IgD-negative memory B cell (primary cell): ENCODE measurements at regions not wholly inside any gene's neighbourhood (a gene's known extent, or its start where the extent isn't known, plus 50 kb on each side); places are given as distances from the start of the nearest gene placed in this dataset.

Source experiments
- H3K27ac Mint-ChIP-seq, 3 donors: one replicate each; pipeline ENCODE4 v1.8.0; 2020 to 2022; ENCODE audit warnings: mild to moderate bottlenecking in 3 of 3, mixed read lengths in 3 of 3, moderate library complexity in 1 of 3
- H3K27me3 Mint-ChIP-seq: one replicate; pipeline ENCODE4 v1.8.0; 2021; ENCODE audit warnings: mixed read lengths
- H3K36me3 Mint-ChIP-seq: one replicate; pipeline ENCODE4 v1.8.0; 2020; ENCODE audit warnings: mild to moderate bottlenecking, mixed read lengths
- H3K4me1 Mint-ChIP-seq, 3 donors: one replicate each; pipeline ENCODE4 v1.8.0; 2020 to 2022; ENCODE audit warnings: mixed read lengths in 3 of 3, mild to moderate bottlenecking in 1 of 3
- H3K4me3 Mint-ChIP-seq, 4 donors: one replicate each; pipeline ENCODE4 v1.8.0; 2020 to 2022; ENCODE audit warnings: mild to moderate bottlenecking in 4 of 4, mixed read lengths in 4 of 4, moderate library complexity in 3 of 4
- H3K9me3 Mint-ChIP-seq, 3 donors: one replicate each; pipeline ENCODE4 v1.8.0; 2020 to 2021; ENCODE audit warnings: mixed read lengths in 3 of 3, mild to moderate bottlenecking in 1 of 3

- Mint-ChIP-seq H3K9me3 (peaks cover 0 to 2% (median 0%) of the 10 kb centered on the region in 3 donors), H3K36me3 (no peaks in the 10 kb centered on the region), H3K27ac (no peak overlapping the region), H3K27me3 (peaks cover 7% of the 10 kb centered on the region), H3K4me1 (no peaks in the 10 kb centered on the region), H3K4me3 (no peak overlapping the region)
Observed at GRCh38 chr1:209427277-209427676, 156.2 kb upstream of the CAMK1G start.

- no peaks in the 10 kb centered on the region for H3K4me1 Mint-ChIP-seq
- H3K27me3 Mint-ChIP-seq = peaks cover 7% of the 10 kb centered on the region
- H3K9me3 Mint-ChIP-seq = peaks cover 0 to 2% (median 0%) of the 10 kb centered on the region in 3 donors
- no peak overlapping the region for H3K4me3 Mint-ChIP-seq
- no peak overlapping the region for H3K27ac Mint-ChIP-seq
- no peaks in the 10 kb centered on the region for H3K36me3 Mint-ChIP-seq
Observed at GRCh38 chr1:209427811-209428210, 155.7 kb upstream of the CAMK1G start.

DNA sequence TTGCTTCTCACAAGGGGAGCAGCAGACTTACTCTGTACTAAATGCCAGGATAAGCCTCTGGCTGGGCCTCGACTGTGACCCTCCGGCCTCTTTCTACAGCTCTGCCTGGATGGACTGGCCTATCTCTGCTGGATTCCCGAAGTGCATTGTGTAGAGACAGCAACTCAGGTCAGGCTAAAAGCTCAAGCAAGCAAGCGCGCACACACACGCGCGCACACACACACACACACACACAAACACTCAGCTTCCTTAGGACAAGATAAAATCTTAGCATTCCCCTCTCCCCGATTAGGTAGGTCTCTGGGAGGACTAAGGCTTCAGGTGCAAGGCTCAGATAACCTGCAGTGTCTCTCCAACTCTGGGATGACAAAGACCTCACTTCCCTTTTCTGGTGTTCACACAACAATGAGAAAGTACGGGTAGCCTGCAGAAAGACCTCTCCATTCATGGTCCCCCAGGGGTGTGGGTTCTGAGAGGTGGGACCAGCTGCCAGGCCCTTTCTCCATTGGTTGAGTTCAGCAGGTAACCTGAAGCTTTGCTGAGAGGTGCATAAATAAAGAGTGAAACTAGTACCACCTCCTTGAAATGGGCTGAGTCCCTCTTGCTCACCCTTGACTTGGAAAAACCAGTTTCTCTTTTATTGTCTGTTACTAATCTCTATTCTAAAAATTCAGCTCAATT is 155.1 kb upstream of the CAMK1G start:
- Mint-ChIP-seq H3K36me3 (no peaks in the 10 kb centered on the region), H3K27ac (no peak overlapping the region), H3K4me3 (no peak overlapping the region), H3K4me1 (no peaks in the 10 kb centered on the region), H3K9me3 (peaks cover 0 to 2% (median 0%) of the 10 kb centered on the region in 3 donors), H3K27me3 (peaks cover 8% of the 10 kb centered on the region)

- Mint-ChIP-seq H3K27me3 (peaks cover 10% of the 10 kb centered on the region), H3K4me1 (no peaks in the 10 kb centered on the region), H3K36me3 (no peaks in the 10 kb centered on the region), H3K4me3 (no peak overlapping the region), H3K9me3 (peaks cover 0 to 2% (median 0%) of the 10 kb centered on the region in 3 donors), H3K27ac (no peak overlapping the region)
Observed at GRCh38 chr1:209429611-209430010, 153.9 kb upstream of the CAMK1G start.

DNA sequence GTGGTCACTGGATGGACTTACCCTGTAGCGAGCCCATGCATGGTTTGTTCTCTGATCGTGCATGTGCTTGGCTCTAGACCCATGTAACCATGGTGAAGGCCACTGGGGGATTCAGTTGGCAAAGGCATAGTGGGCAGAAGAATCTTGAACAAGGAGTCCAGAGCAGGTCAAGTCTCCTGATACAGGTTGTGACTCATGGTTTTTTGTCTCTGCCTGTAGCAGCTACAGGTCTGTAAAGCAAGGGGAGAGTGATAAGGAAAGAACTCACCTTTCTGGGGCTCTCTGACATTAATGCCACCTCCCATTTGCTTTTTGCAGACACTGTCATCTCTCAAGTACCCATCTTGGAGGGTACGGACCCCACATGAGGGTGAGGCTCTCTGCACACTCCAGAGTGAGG is 153.4 kb upstream of the CAMK1G start:
- Mint-ChIP-seq H3K4me1 (no peaks in the 10 kb centered on the region), H3K27me3 (peaks cover 10% of the 10 kb centered on the region), H3K27ac (no peak overlapping the region), H3K9me3 (peaks cover 0 to 2% (median 0%) of the 10 kb centered on the region in 3 donors), H3K36me3 (no peaks in the 10 kb centered on the region), H3K4me3 (no peak overlapping the region)

DNA sequence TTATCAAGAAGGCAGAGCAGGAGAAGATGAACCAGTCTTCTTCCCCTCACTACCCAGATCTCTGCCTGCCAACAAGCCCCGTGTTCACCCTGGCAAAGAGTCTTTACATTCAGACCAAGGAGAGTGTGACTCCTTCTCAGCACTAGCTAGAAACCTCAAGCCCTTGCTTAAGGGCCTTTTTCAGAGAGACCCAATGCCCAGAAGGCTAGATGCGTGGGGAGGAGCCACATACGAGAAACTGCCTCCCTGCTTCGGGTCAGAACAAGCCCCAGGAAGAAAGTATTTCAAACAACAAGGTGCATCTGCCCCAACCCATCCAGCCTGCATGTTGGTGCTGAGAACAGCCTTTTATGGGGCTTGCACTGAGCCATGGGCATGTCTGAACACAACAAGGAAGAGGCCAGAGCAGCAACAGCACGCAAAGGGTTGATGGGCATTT is 152.7 kb upstream of the CAMK1G start:
- H3K4me3 Mint-ChIP-seq = no peak overlapping the region
- no peaks in the 10 kb centered on the region for H3K36me3 Mint-ChIP-seq
- H3K27me3 Mint-ChIP-seq = peaks cover 12% of the 10 kb centered on the region
- no peak overlapping the region for H3K27ac Mint-ChIP-seq
- H3K4me1 Mint-ChIP-seq = no peaks in the 10 kb centered on the region
- peaks cover 0 to 2% (median 2%) of the 10 kb centered on the region in 3 donors for H3K9me3 Mint-ChIP-seq

GRCh38 chr1:209431402-209431801 is 152.1 kb upstream of the CAMK1G start:
- Mint-ChIP-seq H3K27ac (no peak overlapping the region), H3K27me3 (peaks cover 12% of the 10 kb centered on the region)

DNA sequence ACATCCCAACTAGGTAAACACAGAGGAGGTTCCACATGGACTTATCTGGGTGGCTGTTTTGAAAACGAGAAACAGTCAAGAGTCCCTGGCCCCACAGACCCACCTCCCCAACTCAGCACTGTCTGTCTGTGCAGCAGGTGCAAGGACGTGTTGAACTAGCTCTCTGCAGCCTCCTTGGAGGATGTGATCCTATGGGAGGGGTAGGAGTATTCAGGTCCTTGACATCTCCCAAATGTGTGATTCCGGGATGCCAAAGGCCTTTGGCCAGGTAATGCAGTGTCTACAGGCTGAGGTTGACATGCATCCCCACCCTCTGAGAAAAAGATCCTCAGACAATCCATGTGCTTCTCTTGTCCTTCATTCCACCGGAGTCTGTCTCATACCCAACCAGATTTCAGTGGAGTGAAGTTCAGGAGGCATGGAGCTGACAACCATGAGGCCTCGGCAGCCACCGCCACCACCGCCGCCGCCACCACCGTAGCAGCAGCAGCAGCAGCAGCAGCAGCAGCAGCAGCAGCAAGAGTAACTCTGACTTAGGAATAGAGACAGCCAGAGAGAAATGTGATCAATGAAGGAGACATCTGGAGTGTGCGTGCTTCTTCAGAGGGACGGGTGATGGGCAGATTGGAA is 151.6 kb upstream of the CAMK1G start:
- no peaks in the 10 kb centered on the region for H3K4me1 Mint-ChIP-seq
- no peaks in the 10 kb centered on the region for H3K36me3 Mint-ChIP-seq
- H3K9me3 Mint-ChIP-seq = peaks cover 0 to 2% (median 2%) of the 10 kb centered on the region in 3 donors
- H3K27me3 Mint-ChIP-seq = peaks cover 13% of the 10 kb centered on the region
- no peak overlapping the region for H3K27ac Mint-ChIP-seq
- H3K4me3 Mint-ChIP-seq = no peak overlapping the region

More at GRCh38 chr1:209431402-209431801, 152.1 kb upstream of the CAMK1G start:
- H3K4me3 Mint-ChIP-seq = no peak overlapping the region
- H3K9me3 Mint-ChIP-seq = peaks cover 0 to 2% (median 2%) of the 10 kb centered on the region in 3 donors
- H3K4me1 Mint-ChIP-seq = no peaks in the 10 kb centered on the region
- H3K36me3 Mint-ChIP-seq = no peaks in the 10 kb centered on the region

DNA sequence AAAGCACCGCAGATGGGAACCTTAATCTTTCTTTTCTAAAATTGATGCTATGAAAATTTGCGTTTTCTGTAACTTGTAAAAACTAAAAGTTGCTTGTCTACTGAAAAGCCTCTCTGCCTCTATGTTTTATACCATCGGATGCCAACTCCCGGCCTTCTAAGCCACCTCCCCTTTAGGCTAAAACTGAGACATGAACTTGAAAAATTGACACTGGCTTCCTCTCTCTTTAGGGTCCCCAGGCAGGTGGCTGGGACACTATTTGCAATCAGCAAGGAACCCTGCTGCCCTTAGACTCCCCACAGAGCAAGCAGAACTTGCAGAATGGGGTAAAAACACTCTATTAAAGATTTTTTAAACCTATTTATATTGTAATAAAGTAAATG is 151.1 kb upstream of the CAMK1G start:
- H3K4me3 Mint-ChIP-seq = no peak overlapping the region
- no peak overlapping the region for H3K27ac Mint-ChIP-seq
- H3K36me3 Mint-ChIP-seq = no peaks in the 10 kb centered on the region
- peaks cover 0 to 3% (median 2%) of the 10 kb centered on the region in 3 donors for H3K9me3 Mint-ChIP-seq
- H3K4me1 Mint-ChIP-seq = no peaks in the 10 kb centered on the region
- peaks cover 14% of the 10 kb centered on the region for H3K27me3 Mint-ChIP-seq

- H3K9me3 Mint-ChIP-seq = peaks cover 0 to 2% (median 1%) of the 10 kb centered on the region in 3 donors
- no peak overlapping the region for H3K27ac Mint-ChIP-seq
- peaks cover 14% of the 10 kb centered on the region for H3K27me3 Mint-ChIP-seq
- no peaks in the 10 kb centered on the region for H3K36me3 Mint-ChIP-seq
- H3K4me1 Mint-ChIP-seq = no peaks in the 10 kb centered on the region
- H3K4me3 Mint-ChIP-seq = no peak overlapping the region
Observed at GRCh38 chr1:209433649-209434031, 149.9 kb upstream of the CAMK1G start.

GRCh38 chr1:209434066-209434465 is 149.4 kb upstream of the CAMK1G start:
- no peaks in the 10 kb centered on the region for H3K36me3 Mint-ChIP-seq
- H3K9me3 Mint-ChIP-seq = peaks cover 0 to 2% (median 1%) of the 10 kb centered on the region in 3 donors
- no peak overlapping the region for H3K27ac Mint-ChIP-seq
- H3K4me3 Mint-ChIP-seq = no peak overlapping the region
- no peaks in the 10 kb centered on the region for H3K4me1 Mint-ChIP-seq
- H3K27me3 Mint-ChIP-seq = peaks cover 14% of the 10 kb centered on the region

GRCh38 chr1:209434631-209435217 is 148.8 kb upstream of the CAMK1G start:
- Mint-ChIP-seq H3K4me1 (no peaks in the 10 kb centered on the region), H3K27me3 (peaks cover 14% of the 10 kb centered on the region), H3K27ac (no peak overlapping the region), H3K9me3 (peaks cover 0 to 4% (median 2%) of the 10 kb centered on the region in 3 donors), H3K4me3 (no peak overlapping the region), H3K36me3 (no peaks in the 10 kb centered on the region)

GRCh38 chr1:209435654-209436566 is 147.6 kb upstream of the CAMK1G start:
- H3K27ac Mint-ChIP-seq = no peak overlapping the region
- peaks cover 14% of the 10 kb centered on the region for H3K27me3 Mint-ChIP-seq
- H3K9me3 Mint-ChIP-seq = peaks cover 2 to 8% (median 4%) of the 10 kb centered on the region in 3 donors
- H3K4me1 Mint-ChIP-seq = no peaks in the 10 kb centered on the region
- H3K36me3 Mint-ChIP-seq = no peaks in the 10 kb centered on the region
- no peak overlapping the region for H3K4me3 Mint-ChIP-seq

DNA sequence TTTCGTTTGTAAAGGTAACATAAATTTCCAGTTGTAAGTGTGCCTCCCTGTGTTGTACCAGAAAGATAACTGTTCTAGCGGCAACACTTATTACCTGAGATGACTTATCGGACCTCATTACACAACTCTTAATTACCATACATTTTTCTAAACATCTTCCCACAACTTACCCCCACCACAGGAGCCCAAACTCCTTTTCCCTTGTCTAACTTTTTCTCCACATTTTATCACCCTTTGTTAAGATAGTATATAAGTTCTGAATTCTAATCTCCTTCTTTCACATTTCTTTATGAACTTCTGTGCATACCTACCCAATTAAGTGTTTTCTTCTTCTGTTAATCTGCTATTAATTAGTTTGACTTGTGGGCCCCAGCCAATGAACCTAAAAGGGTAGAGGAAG is 143.7 kb upstream of the CAMK1G start:
- Mint-ChIP-seq H3K4me3 (peak overlapping the region in 1 of 4 donors; percentile 57), H3K27me3 (peaks cover 14% of the 10 kb centered on the region), H3K4me1 (no peaks in the 10 kb centered on the region), H3K27ac (no peak overlapping the region), H3K36me3 (no peaks in the 10 kb centered on the region), H3K9me3 (peaks cover 2 to 8% (median 4%) of the 10 kb centered on the region in 3 donors)
